HG03520 (cell line): ENCODE measurements at regions not wholly inside any gene's neighbourhood (a gene's known extent, or its start where the extent isn't known, plus 50 kb on each side); places are given as distances from the start of the nearest gene placed in this dataset.
A peak's percentile ranks its signal among the peaks of the same experiment; 100 is the strongest.

Experiments used
- ATAC-seq: cut with Tn5 transposase; IDR thresholded peaks from one replicate; pipeline ENCODE4 v1.9.1; 2021; ENCODE audit warnings: mild to moderate bottlenecking, moderate library complexity; ENCODE audit not compliant: unreplicated experiment

- peak; percentile 69 for ATAC-seq
Observed at GRCh38 chr18:56235481-56236013, 402.8 kb downstream of the TXNL1 start.

- peak; percentile 27 for ATAC-seq
Observed at GRCh38 chr18:56235071-56235470, 403.3 kb downstream of the TXNL1 start.

GRCh38 chr18:56233595-56233994 lies 404.8 kb downstream of the TXNL1 start:
- no peak for ATAC-seq

GRCh38 chr18:56226025-56226424 lies 412.4 kb downstream of the TXNL1 start:
- no peak for ATAC-seq

GRCh38 chr18:56224669-56225561 lies 413.5 kb downstream of the TXNL1 start:
- no peak for ATAC-seq

- no peak for ATAC-seq
Observed at GRCh38 chr18:56221195-56222065, 417.0 kb downstream of the TXNL1 start.

GRCh38 chr18:56217406-56217805 lies 421.0 kb downstream of the TXNL1 start:
- no peak for ATAC-seq

- ATAC-seq, result no peak
Observed at GRCh38 chr18:56214706-56215105, 423.7 kb downstream of the TXNL1 start.

GRCh38 chr18:56210520-56210919 lies 427.9 kb downstream of the TXNL1 start:
- ATAC-seq, result no peak

- no peak for ATAC-seq
Observed at GRCh38 chr18:56207989-56208388, 430.4 kb downstream of the TXNL1 start.

GRCh38 chr18:56204052-56204451 lies 434.3 kb downstream of the TXNL1 start:
- ATAC-seq, result no peak

- ATAC-seq, result no peak
Observed at GRCh38 chr18:56202678-56203077, 435.7 kb downstream of the TXNL1 start.

GRCh38 chr18:56200381-56200911 lies 437.9 kb downstream of the TXNL1 start:
- no peak for ATAC-seq

- no peak for ATAC-seq
Observed at GRCh38 chr18:56199580-56200330, 438.6 kb downstream of the TXNL1 start.

GRCh38 chr18:56197241-56197859 lies 441.0 kb downstream of the TXNL1 start:
- peak; percentile 65 for ATAC-seq

GRCh38 chr18:56196495-56197225 lies 441.7 kb downstream of the TXNL1 start:
- ATAC-seq, result no peak

GRCh38 chr18:56191334-56191733 lies 447.1 kb downstream of the TXNL1 start:
- ATAC-seq, result no peak

- ATAC-seq, result no peak
Observed at GRCh38 chr18:56189615-56190014, 448.8 kb downstream of the TXNL1 start.

- ATAC-seq, result no peak
Observed at GRCh38 chr18:56188529-56189275, 449.7 kb downstream of the TXNL1 start.
